Gastrocnemius medialis (tissue), 4 donors: ENCODE measurements at regions not wholly inside any gene's neighbourhood (a gene's known extent, or its start where the extent isn't known, plus 50 kb on each side); places are given as distances from the start of the nearest gene placed in this dataset.

Source experiments
- POLR2A ChIP-seq, 2 donors: fragments of 450-650 bp; IDR thresholded peaks; one replicate each; pipeline ENCODE4 v1.6.1; 2017; ENCODE audit warnings: antibody characterized with exemption in 2 of 2, mild to moderate bottlenecking in 2 of 2, moderate library complexity in 2 of 2
- TF ChIP-seq, protein P1 (sequence below), 5 experiments: fragments of 450-650 bp in 3 of 5; fragments of 200-600 bp in 2 of 5; sonication (generic) in 2 of 5; IDR thresholded peaks in 4 of 5; conservative IDR thresholded peaks in 1 of 5; 1 replicate in 4 of 5; 2 replicates in 1 of 5; pipeline ENCODE4 v1.5.1; 2016 to 2019; ENCODE audit warnings: antibody characterized with exemption in 5 of 5, mild to moderate bottlenecking in 3 of 5, moderate library complexity in 3 of 5

DNA sequence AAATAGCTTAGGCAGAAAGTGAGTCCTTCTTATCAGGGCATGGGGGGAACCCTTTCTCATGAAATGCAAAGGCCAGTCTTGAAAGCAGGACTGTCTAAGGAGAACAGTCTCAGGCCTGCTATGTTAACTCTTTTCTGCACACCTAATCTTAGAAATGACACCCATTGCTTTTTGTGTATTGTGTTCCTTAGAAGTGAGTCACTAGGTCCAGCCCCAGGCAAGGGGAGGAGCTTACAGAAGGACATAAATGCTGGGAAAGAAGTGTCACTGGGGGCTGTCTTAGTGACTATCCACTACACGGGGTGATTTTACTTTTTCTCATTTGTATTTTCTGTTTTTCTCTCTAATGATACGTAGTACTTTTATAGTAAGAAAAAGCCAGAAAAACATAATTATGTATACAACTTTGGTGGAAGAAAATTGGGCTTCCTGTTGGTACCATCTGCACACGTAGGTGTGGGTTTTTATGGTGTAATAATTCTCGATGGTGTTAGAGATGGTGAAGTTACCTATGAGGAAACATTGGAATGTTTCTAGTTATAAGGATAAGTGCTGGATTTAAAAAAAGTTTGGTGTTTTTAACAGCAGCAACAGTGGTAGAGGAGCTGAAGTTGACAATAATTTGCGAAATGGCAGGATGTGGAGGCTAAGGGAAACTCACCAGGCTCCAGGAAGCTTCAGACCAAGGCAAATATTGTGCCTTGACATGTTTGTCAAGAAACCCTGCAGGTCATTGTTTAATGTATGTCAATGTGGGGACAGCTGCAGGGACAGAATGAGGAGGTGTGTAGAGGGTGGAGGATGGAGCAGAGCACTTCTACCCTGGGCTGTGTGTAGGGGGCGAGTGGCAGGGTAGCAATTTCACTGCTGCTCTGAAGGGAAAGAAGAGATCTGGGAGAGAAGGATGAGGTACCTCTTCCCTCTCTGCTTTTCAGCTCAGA lies 214.9 kb downstream of the KTN1 start:
- TF ChIP-seq, protein P1, sequence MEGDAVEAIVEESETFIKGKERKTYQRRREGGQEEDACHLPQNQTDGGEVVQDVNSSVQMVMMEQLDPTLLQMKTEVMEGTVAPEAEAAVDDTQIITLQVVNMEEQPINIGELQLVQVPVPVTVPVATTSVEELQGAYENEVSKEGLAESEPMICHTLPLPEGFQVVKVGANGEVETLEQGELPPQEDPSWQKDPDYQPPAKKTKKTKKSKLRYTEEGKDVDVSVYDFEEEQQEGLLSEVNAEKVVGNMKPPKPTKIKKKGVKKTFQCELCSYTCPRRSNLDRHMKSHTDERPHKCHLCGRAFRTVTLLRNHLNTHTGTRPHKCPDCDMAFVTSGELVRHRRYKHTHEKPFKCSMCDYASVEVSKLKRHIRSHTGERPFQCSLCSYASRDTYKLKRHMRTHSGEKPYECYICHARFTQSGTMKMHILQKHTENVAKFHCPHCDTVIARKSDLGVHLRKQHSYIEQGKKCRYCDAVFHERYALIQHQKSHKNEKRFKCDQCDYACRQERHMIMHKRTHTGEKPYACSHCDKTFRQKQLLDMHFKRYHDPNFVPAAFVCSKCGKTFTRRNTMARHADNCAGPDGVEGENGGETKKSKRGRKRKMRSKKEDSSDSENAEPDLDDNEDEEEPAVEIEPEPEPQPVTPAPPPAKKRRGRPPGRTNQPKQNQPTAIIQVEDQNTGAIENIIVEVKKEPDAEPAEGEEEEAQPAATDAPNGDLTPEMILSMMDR (IDR thresholded peaks at IDR 0.05 in 4 of 5, conservative IDR thresholded peaks at IDR 0.05 in 1 of 5): no peak
- no peak for TF ChIP-seq POLR2A (IDR thresholded peaks at IDR 0.05)
